ENCODE measurements at regions not wholly inside any gene's neighbourhood (a gene's known extent, or its start where the extent isn't known, plus 50 kb on each side); places are given as distances from the start of the nearest gene placed in this dataset.

DNA sequence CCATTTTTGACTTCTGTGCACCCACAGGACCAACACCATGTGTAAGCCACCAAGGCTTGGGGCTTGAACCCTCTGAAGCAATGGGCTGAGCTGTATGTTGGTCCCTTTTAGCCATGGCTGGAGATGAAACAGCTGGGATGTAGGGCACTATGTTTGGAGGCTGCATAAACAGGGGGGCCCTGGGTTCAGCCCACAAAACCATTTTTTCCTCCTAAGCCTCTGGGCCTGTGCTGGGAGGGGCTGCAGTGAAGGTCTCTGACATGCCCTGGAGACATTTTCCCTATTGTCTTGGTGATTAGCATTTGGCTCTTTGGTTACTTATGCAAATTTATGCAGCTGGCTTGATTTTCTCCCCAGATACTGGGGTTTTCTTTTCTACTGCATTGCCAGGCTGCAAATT is 144.9 kb downstream of the ZNF326 start:
- no peak for DNase-seq (ENCODE audit: low read depth)
- no peak overlapping the region for H3K4me3 ChIP-seq (ENCODE audit: low read depth, low read length)
- TF ChIP-seq, protein P1, sequence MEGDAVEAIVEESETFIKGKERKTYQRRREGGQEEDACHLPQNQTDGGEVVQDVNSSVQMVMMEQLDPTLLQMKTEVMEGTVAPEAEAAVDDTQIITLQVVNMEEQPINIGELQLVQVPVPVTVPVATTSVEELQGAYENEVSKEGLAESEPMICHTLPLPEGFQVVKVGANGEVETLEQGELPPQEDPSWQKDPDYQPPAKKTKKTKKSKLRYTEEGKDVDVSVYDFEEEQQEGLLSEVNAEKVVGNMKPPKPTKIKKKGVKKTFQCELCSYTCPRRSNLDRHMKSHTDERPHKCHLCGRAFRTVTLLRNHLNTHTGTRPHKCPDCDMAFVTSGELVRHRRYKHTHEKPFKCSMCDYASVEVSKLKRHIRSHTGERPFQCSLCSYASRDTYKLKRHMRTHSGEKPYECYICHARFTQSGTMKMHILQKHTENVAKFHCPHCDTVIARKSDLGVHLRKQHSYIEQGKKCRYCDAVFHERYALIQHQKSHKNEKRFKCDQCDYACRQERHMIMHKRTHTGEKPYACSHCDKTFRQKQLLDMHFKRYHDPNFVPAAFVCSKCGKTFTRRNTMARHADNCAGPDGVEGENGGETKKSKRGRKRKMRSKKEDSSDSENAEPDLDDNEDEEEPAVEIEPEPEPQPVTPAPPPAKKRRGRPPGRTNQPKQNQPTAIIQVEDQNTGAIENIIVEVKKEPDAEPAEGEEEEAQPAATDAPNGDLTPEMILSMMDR (IDR thresholded peaks at IDR 0.05; ENCODE audit: control insufficient read depth, extremely low read depth, insufficient read depth): no peak

DNA sequence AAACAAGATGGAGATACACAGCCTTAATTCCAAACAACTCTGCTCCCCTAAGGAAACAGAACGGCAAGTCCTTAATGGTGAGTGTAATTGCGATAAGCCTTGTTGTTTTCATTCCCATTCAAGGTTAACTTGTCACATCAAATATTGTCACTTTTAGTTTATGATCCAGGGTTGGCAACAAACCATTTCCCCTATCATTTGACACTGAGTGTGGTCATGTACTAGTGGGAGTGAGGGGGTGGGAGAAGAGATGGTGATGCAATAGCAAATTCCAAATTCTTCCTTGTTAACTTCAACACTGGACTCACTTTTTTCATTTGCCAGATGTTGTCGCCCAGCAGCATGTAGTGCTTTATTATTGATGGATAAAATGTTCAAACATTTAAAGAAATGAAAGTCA is 140.4 kb downstream of the ZNF326 start:
- TF ChIP-seq, protein P1 (IDR thresholded peaks at IDR 0.05; ENCODE audit: control insufficient read depth, extremely low read depth, insufficient read depth): no peak
- H3K4me3 ChIP-seq (ENCODE audit: low read depth, low read length): no peak overlapping the region
- DNase-seq (ENCODE audit: low read depth): no peak

DNA sequence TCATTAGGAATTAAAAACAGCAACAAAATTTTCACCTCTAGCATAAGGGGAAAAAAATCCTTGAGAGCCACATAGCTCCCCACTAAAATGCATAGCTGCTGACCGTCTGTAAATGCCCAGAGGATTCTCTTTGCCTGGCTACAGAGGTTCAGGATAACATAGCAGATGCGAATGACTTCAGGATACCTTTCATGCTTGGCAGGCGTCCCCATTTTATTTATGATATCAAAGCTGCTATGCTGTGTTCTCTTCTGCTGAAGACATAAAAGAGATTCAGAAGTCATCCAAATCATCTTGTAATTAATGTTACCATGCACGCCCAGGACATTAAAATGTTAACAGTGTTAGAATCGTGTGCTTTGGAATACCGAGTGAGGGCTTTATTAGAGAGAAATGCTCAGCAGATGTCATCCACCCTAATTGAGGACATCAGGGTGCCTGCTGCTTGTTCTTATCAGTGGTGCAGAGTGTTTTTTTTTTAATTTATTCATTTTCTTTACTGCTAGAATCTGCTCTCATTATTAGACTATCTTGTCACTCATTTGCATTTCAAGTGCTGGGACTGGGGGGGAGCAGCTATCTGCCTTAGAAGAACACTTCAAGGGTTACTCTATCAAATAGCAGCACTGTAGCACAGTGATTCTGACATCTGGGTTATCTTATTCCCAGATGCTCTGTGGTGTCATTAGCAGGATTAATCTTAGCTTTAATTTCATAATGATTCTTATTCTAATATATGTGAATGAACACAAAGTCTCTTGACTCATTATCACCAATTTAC is 139.5 kb downstream of the ZNF326 start:
- TF ChIP-seq, protein P1 (IDR thresholded peaks at IDR 0.05; ENCODE audit: control insufficient read depth, extremely low read depth, insufficient read depth): no peak
- DNase-seq (ENCODE audit: low read depth): no peak
- H3K4me3 ChIP-seq (ENCODE audit: low read depth, low read length): no peak overlapping the region

DNA sequence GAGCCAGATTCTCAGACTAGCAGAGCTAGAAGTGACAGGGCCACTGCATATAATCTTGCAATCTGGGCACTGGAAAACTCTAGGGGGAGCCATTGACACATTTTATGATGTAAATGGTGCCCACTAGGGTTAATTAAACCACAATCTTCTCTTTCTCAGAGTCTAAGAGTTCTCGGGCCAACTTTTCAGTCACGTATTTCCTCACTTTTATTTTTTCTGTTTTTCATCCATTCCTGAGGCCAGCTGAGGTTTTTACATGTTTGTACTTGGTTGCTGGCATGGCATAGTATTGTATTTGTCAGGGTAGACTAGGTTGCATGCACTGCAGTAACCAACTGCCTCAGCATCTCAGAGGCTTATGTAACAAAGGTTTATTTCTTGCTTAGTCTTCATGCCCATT is 138.2 kb downstream of the ZNF326 start:
- no peak for DNase-seq (ENCODE audit: low read depth)
- TF ChIP-seq, protein P1 (IDR thresholded peaks at IDR 0.05; ENCODE audit: control insufficient read depth, extremely low read depth, insufficient read depth): peak; percentile 65
- no peak overlapping the region for H3K4me3 ChIP-seq (ENCODE audit: low read depth, low read length)

DNA sequence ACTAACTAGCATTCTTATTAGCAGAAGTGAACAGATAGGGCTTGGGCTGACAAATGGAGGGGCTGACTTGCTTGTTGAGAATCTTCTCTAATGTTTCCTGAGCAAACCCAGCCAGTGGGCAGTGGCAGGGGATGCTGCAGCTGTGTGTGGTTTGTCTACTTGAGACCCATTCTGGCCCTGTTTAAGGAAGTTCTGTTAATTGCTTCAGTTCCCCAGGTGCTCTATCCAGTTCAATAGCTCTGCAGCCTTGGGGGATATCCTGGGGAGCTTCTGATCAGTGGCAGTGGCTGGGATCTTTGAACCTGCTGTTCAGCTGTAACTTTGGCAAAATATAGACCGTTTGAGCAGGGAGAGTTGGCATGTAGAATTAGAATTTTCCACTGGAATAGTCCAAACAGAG is 137.4 kb downstream of the ZNF326 start:
- no peak overlapping the region for H3K4me3 ChIP-seq (ENCODE audit: low read depth, low read length)
- TF ChIP-seq, protein P1 (IDR thresholded peaks at IDR 0.05; ENCODE audit: control insufficient read depth, extremely low read depth, insufficient read depth): no peak
- no peak for DNase-seq (ENCODE audit: low read depth)

DNA sequence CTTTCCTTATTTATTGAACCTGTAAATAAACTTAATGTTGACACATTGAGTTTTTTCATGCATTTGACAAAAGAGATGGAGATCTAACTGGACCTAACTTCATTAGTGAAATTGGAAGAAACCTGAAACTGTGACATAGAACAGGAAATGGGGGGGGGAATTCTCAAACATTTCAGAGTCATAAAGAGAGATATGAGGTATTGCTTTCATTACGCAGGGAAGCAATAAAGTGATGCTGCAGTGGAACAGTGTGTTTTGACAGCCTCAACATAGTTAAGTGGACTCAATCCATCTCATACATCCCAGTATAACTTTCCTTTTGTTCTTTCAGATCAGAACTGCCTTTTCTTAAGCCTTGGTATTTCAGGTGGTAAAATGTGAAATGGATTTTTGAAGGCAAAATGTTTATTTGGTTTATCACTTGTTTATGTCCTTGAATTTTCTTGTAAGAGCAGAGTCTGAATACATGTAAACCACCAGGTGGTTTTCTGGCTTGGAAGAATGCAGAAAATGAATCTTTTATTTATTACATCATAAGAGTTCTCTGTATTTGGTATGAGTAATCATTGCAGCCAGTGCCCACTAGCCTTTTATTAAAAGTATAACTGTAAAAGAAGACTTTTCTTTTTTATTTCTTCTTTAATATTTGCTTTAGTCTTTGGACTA is 132.5 kb downstream of the ZNF326 start:
- TF ChIP-seq, protein P1 (IDR thresholded peaks at IDR 0.05; ENCODE audit: control insufficient read depth, extremely low read depth, insufficient read depth): no peak
- H3K4me3 ChIP-seq (ENCODE audit: low read depth, low read length): no peak overlapping the region
- no peak for DNase-seq (ENCODE audit: low read depth)

Data from LNCaP clone FGC (cell line).